ENCODE measurements at regions not wholly inside any gene's neighbourhood (a gene's known extent, or its start where the extent isn't known, plus 50 kb on each side); places are given as distances from the start of the nearest gene placed in this dataset.
A peak's percentile ranks its signal among the peaks of the same experiment; 100 is the strongest.

GRCh38 chr5:135205632-135206349 lies 171.8 kb upstream of the PITX1 start:
- DNase-seq = no peak

GRCh38 chr5:135204151-135204600 lies 170.1 kb upstream of the PITX1 start:
- no peak for DNase-seq

GRCh38 chr5:135203593-135204036 lies 169.6 kb upstream of the PITX1 start:
- no peak for DNase-seq

GRCh38 chr5:135203019-135203418 lies 169.0 kb upstream of the PITX1 start:
- no peak for DNase-seq

- no peak for DNase-seq
These were observed 165.9 kb upstream of the PITX1 start for GRCh38 chr5:135199919-135200318.

GRCh38 chr5:135196483-135196882 lies 162.5 kb upstream of the PITX1 start:
- DNase-seq = no peak

GRCh38 chr5:135195270-135195608 lies 161.2 kb upstream of the PITX1 start:
- no peak for DNase-seq

GRCh38 chr5:135194573-135195269 lies 160.7 kb upstream of the PITX1 start:
- DNase-seq = peak in 2 of 56 donors; percentile 17 to 19

- DNase-seq = no peak
These were observed 160.1 kb upstream of the PITX1 start for GRCh38 chr5:135194126-135194488.

- no peak for DNase-seq
These were observed 159.4 kb upstream of the PITX1 start for GRCh38 chr5:135193213-135194125.

- no peak for DNase-seq
These were observed 158.3 kb upstream of the PITX1 start for GRCh38 chr5:135192351-135192750.

GRCh38 chr5:135191084-135191826 lies 157.2 kb upstream of the PITX1 start:
- DNase-seq = peak in 37 of 56 donors; percentile 5 to 67 (median 33)

- DNase-seq = no peak
These were observed 156.5 kb upstream of the PITX1 start for GRCh38 chr5:135190416-135191083.

GRCh38 chr5:135189024-135189423 lies 155.0 kb upstream of the PITX1 start:
- no peak for DNase-seq

- DNase-seq = no peak
These were observed 154.3 kb upstream of the PITX1 start for GRCh38 chr5:135188233-135188914.

- no peak for DNase-seq
These were observed 152.9 kb upstream of the PITX1 start for GRCh38 chr5:135186662-135187522.

- DNase-seq = peak in 27 of 56 donors; percentile 9 to 61 (median 27)
These were observed 151.5 kb upstream of the PITX1 start for GRCh38 chr5:135185481-135186065.

- no peak for DNase-seq
These were observed 150.6 kb upstream of the PITX1 start for GRCh38 chr5:135184646-135185045.

- DNase-seq = no peak
These were observed 149.4 kb upstream of the PITX1 start for GRCh38 chr5:135183464-135183863.
